SU-DHL-6 (cell line): ENCODE measurements at regions not wholly inside any gene's neighbourhood (a gene's known extent, or its start where the extent isn't known, plus 50 kb on each side); places are given as distances from the start of the nearest gene placed in this dataset.

Experiments used
- CTCF ChIP-seq: fragments of 200-600 bp; sonication (generic); IDR thresholded peaks from one replicate; pipeline ENCODE4 v1.5.1; 2017; ENCODE audit warnings: antibody characterized with exemption, mild to moderate bottlenecking, low read length, moderate library complexity; ENCODE audit not compliant: insufficient read depth, poor library complexity, severe bottlenecking
- EZH2phosphoT487 ChIP-seq: fragments of 200-600 bp; sonication (generic), shearing (Covaris generic); conservative IDR thresholded peaks from 2 replicates; pipeline ENCODE4 v1.6.1; 2018; ENCODE audit warnings: mild to moderate bottlenecking, antibody characterized with exemption, low read length, moderate library complexity, mixed read lengths

- no peak for TF ChIP-seq CTCF
- TF ChIP-seq EZH2phosphoT487: no peak
Measured at GRCh38 chr5:133675376-133676154, 63.2 kb upstream of the FSTL4 start.
